ENCODE measurements at regions not wholly inside any gene's neighbourhood (a gene's known extent, or its start where the extent isn't known, plus 50 kb on each side); places are given as distances from the start of the nearest gene placed in this dataset.

DNA sequence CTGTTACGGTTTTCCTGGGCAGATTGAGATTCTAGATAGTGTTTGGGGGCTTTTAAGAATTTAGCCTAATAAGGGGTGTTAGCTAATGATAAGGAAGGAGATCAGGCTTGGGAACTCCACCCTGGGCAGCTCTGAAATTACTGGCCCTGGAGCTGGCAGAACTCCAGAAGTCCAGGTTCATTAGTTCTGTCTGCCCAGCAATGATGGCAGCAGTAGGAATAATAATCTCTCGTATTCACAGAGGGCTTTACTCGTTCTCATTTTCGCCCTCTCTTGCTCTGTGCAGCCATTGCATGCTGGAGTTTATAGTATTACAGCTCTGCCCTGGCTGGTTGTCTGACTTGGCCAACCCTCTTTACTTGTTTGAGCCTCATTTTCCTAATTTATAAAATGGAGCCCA is 216.0 kb downstream of the HAPSTR1 start:
- H3K36me3 ChIP-seq (ENCODE audit: control insufficient read depth, insufficient read depth, low read length) = no peaks in the 10 kb centered on the region
- DNase-seq (ENCODE audit: low read depth, low spot score) (no peak), ATAC-seq (no peak)
- intact Hi-C loops (cut with micrococcal nuclease; ENCODE audit: unreplicated experiment) (no loop called here), in situ Hi-C loops (cut with HindIII; ENCODE audit: low pct_unique_long_range_greater_than_20kb, low sequenced_read_pairs) (no loop called here)
- BruUV-seq (replicated peaks) = no TSS peak
- H3K9me3 ChIP-seq (ENCODE audit: control insufficient read depth, insufficient read depth, low read depth, low read length) = no peaks in the 10 kb centered on the region
- H3K27ac ChIP-seq (ENCODE audit: low read length) = no peak overlapping the region
- POLR2A ChIA-PET = no interaction called here
- H3K27me3 ChIP-seq (ENCODE audit: control insufficient read depth, insufficient read depth, low read length) = peaks cover 15% of the 10 kb centered on the region
- H3K4me1 ChIP-seq (ENCODE audit: control insufficient read depth, insufficient read depth, low read length) = no peaks in the 10 kb centered on the region
- CTCF ChIA-PET = no interaction called here
- H3K4me3 ChIP-seq (ENCODE audit: low read depth in 2 of 2, low read length in 2 of 2) = no peak overlapping the region
- TF ChIP-seq POLR2AphosphoS5 (IDR thresholded peaks at IDR 0.05; ENCODE audit: low read depth, low read length) = no peak
- TF ChIP-seq TCF7L2 (IDR thresholded peaks at IDR 0.05; ENCODE audit: low read depth, low read length) = no peak
- TF ChIP-seq, protein P1, sequence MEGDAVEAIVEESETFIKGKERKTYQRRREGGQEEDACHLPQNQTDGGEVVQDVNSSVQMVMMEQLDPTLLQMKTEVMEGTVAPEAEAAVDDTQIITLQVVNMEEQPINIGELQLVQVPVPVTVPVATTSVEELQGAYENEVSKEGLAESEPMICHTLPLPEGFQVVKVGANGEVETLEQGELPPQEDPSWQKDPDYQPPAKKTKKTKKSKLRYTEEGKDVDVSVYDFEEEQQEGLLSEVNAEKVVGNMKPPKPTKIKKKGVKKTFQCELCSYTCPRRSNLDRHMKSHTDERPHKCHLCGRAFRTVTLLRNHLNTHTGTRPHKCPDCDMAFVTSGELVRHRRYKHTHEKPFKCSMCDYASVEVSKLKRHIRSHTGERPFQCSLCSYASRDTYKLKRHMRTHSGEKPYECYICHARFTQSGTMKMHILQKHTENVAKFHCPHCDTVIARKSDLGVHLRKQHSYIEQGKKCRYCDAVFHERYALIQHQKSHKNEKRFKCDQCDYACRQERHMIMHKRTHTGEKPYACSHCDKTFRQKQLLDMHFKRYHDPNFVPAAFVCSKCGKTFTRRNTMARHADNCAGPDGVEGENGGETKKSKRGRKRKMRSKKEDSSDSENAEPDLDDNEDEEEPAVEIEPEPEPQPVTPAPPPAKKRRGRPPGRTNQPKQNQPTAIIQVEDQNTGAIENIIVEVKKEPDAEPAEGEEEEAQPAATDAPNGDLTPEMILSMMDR (IDR thresholded peaks at IDR 0.05) = no peak
- TF ChIP-seq, protein P2, sequence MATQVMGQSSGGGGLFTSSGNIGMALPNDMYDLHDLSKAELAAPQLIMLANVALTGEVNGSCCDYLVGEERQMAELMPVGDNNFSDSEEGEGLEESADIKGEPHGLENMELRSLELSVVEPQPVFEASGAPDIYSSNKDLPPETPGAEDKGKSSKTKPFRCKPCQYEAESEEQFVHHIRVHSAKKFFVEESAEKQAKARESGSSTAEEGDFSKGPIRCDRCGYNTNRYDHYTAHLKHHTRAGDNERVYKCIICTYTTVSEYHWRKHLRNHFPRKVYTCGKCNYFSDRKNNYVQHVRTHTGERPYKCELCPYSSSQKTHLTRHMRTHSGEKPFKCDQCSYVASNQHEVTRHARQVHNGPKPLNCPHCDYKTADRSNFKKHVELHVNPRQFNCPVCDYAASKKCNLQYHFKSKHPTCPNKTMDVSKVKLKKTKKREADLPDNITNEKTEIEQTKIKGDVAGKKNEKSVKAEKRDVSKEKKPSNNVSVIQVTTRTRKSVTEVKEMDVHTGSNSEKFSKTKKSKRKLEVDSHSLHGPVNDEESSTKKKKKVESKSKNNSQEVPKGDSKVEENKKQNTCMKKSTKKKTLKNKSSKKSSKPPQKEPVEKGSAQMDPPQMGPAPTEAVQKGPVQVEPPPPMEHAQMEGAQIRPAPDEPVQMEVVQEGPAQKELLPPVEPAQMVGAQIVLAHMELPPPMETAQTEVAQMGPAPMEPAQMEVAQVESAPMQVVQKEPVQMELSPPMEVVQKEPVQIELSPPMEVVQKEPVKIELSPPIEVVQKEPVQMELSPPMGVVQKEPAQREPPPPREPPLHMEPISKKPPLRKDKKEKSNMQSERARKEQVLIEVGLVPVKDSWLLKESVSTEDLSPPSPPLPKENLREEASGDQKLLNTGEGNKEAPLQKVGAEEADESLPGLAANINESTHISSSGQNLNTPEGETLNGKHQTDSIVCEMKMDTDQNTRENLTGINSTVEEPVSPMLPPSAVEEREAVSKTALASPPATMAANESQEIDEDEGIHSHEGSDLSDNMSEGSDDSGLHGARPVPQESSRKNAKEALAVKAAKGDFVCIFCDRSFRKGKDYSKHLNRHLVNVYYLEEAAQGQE (IDR thresholded peaks at IDR 0.05; ENCODE audit: insufficient read depth in 1 of 2, low read depth in 2 of 2, low read length in 1 of 2) = no peak
- TF ChIP-seq SIN3A (IDR thresholded peaks at IDR 0.05; ENCODE audit: borderline replicate concordance, insufficient read depth, low read depth, low read length) = no peak

DNA sequence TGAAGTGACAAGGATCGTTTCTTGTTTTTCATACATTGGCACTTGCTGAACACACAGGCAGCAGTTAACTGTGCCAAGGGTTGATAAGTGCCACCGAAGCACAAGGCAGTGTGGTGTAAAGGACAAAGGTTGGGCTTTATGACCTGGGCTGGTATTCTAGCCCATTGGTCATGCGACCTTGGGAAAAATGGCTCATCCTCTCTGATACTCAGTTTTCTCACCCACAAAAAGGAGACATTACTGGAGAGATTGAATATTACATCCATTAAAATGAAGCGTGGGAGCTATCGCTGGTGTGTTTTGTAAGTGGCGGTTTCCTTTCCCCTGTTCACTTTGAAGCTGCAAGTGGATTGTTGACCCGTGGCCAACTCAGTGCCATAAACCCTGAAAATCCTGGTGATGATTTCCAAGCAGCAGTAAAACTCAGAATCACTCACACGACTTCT is 216.9 kb downstream of the HAPSTR1 start:
- no peaks in the 10 kb centered on the region for H3K36me3 ChIP-seq (ENCODE audit: control insufficient read depth, insufficient read depth, low read length)
- peaks cover 15% of the 10 kb centered on the region for H3K27me3 ChIP-seq (ENCODE audit: control insufficient read depth, insufficient read depth, low read length)
- no peak overlapping the region for H3K4me3 ChIP-seq (ENCODE audit: low read depth in 2 of 2, low read length in 2 of 2)
- intact Hi-C loops (cut with micrococcal nuclease; ENCODE audit: unreplicated experiment) (no loop called here), in situ Hi-C loops (cut with HindIII; ENCODE audit: low pct_unique_long_range_greater_than_20kb, low sequenced_read_pairs) (no loop called here)
- DNase-seq (ENCODE audit: low read depth, low spot score) = no peak
- no TSS peak for BruUV-seq (replicated peaks)
- no peak for ATAC-seq
- CTCF ChIA-PET = no interaction called here
- H3K4me1 ChIP-seq (ENCODE audit: control insufficient read depth, insufficient read depth, low read length) = no peaks in the 10 kb centered on the region
- no peaks in the 10 kb centered on the region for H3K9me3 ChIP-seq (ENCODE audit: control insufficient read depth, insufficient read depth, low read depth, low read length)
- TF ChIP-seq POLR2AphosphoS5 (IDR thresholded peaks at IDR 0.05; ENCODE audit: low read depth, low read length) (no peak), TCF7L2 (IDR thresholded peaks at IDR 0.05; ENCODE audit: low read depth, low read length) (no peak), SIN3A (IDR thresholded peaks at IDR 0.05; ENCODE audit: borderline replicate concordance, insufficient read depth, low read depth, low read length) (no peak)
- TF ChIP-seq, protein P1 (IDR thresholded peaks at IDR 0.05) = no peak
- POLR2A ChIA-PET = no interaction called here
- H3K27ac ChIP-seq (ENCODE audit: low read length) = no peak overlapping the region
